ENCODE measurements at regions not wholly inside any gene's neighbourhood (a gene's known extent, or its start where the extent isn't known, plus 50 kb on each side); places are given as distances from the start of the nearest gene placed in this dataset.

GRCh38 chr4:37745946-37746345, 59.8 kb upstream of the RELL1 start:
- H3K4me3 ChIP-seq (ENCODE audit: low read depth, low read length) = no peak overlapping the region
- CTCF ChIA-PET = no interaction called here
- TF ChIP-seq, protein P1, sequence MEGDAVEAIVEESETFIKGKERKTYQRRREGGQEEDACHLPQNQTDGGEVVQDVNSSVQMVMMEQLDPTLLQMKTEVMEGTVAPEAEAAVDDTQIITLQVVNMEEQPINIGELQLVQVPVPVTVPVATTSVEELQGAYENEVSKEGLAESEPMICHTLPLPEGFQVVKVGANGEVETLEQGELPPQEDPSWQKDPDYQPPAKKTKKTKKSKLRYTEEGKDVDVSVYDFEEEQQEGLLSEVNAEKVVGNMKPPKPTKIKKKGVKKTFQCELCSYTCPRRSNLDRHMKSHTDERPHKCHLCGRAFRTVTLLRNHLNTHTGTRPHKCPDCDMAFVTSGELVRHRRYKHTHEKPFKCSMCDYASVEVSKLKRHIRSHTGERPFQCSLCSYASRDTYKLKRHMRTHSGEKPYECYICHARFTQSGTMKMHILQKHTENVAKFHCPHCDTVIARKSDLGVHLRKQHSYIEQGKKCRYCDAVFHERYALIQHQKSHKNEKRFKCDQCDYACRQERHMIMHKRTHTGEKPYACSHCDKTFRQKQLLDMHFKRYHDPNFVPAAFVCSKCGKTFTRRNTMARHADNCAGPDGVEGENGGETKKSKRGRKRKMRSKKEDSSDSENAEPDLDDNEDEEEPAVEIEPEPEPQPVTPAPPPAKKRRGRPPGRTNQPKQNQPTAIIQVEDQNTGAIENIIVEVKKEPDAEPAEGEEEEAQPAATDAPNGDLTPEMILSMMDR (IDR thresholded peaks at IDR 0.05; ENCODE audit: insufficient read depth, low read length, missing control alignments) = no peak
- no peak for DNase-seq (ENCODE audit: low read depth, low spot score)
- POLR2A ChIA-PET = no interaction called here

DNA sequence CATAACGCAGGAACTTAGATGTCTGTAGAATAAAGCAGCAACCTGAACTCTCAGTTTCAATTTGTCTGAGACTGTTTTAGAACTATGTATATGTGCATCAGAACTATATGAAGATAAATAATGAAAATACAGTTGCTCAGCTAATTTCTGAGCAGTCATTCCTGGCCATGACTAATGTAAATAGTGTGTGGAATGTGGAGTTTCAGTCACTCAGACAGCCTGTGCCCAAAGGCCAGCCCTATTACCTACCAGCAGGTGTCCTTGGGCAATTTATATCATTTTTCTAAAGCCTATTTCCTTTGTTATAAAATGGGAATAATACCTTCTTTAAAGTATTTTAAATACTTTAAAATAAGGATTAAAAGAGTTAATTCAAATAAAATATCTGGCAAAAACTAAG, 56.0 kb upstream of the RELL1 start:
- DNase-seq (ENCODE audit: low read depth, low spot score) = no peak
- CTCF ChIA-PET = no interaction called here
- POLR2A ChIA-PET = interaction anchor here (0.6 kb wide), 1 partner anchor 46 kb away, joined by 4 read pairs; no protein-coding TSS in a partner anchor
- no peak overlapping the region for H3K4me3 ChIP-seq (ENCODE audit: low read depth, low read length)
- TF ChIP-seq, protein P1 (IDR thresholded peaks at IDR 0.05; ENCODE audit: insufficient read depth, low read length, missing control alignments) = no peak

DNA sequence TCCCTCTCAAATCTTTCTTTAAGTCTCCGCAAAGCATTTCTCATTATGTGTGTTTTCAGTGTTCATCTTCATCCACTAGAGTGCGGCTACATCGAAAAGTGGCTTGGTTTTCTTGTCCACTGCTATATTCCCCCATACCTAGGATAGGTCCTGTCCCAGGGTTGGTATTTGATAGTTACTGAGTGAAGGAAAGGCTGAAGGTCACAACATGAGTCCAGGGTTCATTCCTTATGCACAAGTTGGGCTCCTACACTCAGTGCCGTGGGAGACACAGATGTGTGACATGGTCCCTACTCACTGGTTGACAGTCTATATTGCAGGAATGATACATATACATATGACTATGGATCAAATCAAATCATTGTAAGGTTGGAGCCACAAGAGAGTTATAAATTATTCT, 55.4 kb upstream of the RELL1 start:
- TF ChIP-seq, protein P1 (IDR thresholded peaks at IDR 0.05; ENCODE audit: insufficient read depth, low read length, missing control alignments) = no peak
- no peak for DNase-seq (ENCODE audit: low read depth, low spot score)
- H3K4me3 ChIP-seq (ENCODE audit: low read depth, low read length) = no peak overlapping the region
- ChIA-PET CTCF (no interaction called here), POLR2A (interaction anchor here (0.6 kb wide), 1 partner anchor 46 kb away, joined by 4 read pairs; no protein-coding TSS in a partner anchor)

GRCh38 chr4:37740546-37740945, 54.4 kb upstream of the RELL1 start:
- ChIA-PET POLR2A (no interaction called here), CTCF (no interaction called here)
- DNase-seq (ENCODE audit: low read depth, low spot score) = no peak
- no peak overlapping the region for H3K4me3 ChIP-seq (ENCODE audit: low read depth, low read length)
- TF ChIP-seq, protein P1 (IDR thresholded peaks at IDR 0.05; ENCODE audit: insufficient read depth, low read length, missing control alignments) = no peak

DNA sequence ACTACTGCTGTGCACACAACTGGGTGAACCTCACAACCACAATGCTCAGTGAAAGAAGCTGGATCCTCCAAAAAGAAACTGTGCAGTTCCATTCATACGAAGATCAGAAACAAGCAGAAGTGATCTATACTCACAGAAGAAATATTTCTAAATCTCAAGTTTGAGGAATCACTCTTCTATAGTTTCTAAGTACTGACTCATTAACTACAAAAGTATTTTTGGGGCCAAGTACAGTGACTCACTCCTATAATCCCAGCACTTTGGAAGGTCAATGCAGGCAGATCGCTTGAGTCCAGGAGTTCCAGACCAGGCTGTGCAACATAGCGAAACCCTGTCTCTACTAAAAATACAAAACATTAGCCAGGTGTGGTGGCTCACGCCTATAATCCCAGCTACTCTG, 51.3 kb upstream of the RELL1 start:
- no peak overlapping the region for H3K4me3 ChIP-seq (ENCODE audit: low read depth, low read length)
- POLR2A ChIA-PET = no interaction called here
- DNase-seq (ENCODE audit: low read depth, low spot score) = peak; percentile 14
- CTCF ChIA-PET = no interaction called here
- TF ChIP-seq, protein P1 (IDR thresholded peaks at IDR 0.05; ENCODE audit: insufficient read depth, low read length, missing control alignments) = no peak
